NCI-H2081 (cell line): ENCODE measurements at regions not wholly inside any gene's neighbourhood (a gene's known extent, or its start where the extent isn't known, plus 50 kb on each side); places are given as distances from the start of the nearest gene placed in this dataset.
"Not testable (repeated sequence)": the region's sequence is repeated elsewhere in the genome, so short reads cannot be mapped to it uniquely, and the experiment has no call there.

Experiments
- DNase-seq, 2 experiments: peaks; one replicate each; lab custom pipeline; 2025; lab: John Stamatoyannopoulos, UW

- DNase-seq: no peak
These were observed 267.0 kb downstream of the MREG start for GRCh38 chr2:215746226-215746886.

- DNase-seq: no peak
These were observed 268.0 kb downstream of the MREG start for GRCh38 chr2:215745331-215745730.

DNA sequence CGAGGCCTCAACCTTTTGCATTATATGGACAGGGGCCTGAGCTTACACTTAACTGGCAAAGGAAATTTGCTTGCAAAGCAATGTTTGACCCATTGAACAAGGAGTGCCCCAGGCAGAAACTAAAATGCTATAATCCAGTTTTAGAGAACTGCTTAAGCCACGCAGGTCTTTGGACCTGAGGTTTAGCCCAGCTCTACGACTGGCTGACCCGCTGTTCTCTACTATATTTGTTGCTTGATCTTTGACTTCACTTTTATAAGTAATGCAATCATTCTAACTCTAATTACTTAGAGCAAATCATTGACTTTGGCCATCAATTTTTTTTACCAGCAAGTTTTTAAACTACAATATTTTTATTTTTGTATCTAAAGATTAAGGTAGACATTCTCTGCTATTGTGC, 268.8 kb downstream of the MREG start:
- DNase-seq: no peak

DNA sequence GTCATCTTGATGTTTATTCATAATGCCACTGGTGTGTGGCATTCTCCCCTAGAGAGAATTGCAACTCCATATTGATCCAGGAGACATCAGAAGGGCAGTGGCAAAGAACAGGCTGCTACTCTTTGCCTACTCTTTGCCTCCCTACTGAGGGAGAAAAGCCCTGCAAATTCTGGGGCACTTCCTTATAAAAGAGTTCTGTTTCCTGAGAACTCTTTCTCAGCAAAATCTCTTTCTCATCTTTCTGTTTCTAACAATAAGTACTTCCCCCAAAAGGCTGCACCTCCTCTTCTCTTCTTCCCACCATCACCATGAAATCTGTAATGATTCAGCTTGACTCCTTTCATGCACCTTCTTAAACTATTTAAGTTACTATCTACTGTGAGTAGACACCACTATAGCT, 270.3 kb downstream of the MREG start:
- no peak for DNase-seq

- no peak for DNase-seq
These were observed 271.3 kb downstream of the MREG start for GRCh38 chr2:215742021-215742420.

- DNase-seq: no peak
These were observed 273.3 kb downstream of the MREG start for GRCh38 chr2:215740071-215740470.

DNA sequence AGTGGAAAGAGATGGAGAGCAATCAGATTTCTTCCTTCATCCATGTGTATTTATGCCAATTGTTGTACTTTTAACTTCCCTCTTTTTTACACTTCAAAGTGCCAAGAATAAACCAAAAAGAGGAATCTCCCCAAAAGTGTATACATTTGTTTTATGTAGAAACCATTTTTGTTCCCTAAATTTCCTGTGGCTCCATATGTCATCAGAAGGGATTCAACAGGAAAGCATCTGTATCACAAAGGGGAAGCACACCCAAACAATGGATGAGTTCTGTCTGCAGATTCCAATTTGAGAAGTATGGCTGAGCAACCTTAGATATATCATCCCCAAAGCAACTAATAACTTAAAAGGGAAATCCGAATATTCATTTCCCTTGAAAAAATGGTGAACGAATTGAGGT, 275.0 kb downstream of the MREG start:
- DNase-seq: no peak

DNA sequence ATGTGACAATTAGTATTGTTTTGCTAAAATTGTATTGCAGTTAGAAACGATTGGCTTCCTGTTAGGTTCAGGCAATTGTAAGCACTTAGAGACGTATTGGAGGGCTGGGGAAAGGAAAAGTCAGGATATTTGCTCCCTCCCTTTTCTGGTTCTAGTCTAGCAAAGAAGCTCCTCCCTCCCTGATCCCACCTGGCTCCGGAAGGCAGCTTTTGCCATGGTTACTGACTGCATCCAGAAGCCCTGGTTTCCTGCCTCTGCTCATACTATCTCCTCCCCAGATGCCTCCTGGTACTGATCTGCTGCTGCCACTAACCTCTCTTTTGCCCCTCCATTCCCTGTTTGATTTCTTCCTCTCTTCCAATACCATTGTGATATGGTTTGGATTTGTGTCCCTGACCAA, 275.9 kb downstream of the MREG start:
- peak in 1 of 2 experiments; percentile 3 for DNase-seq

DNA sequence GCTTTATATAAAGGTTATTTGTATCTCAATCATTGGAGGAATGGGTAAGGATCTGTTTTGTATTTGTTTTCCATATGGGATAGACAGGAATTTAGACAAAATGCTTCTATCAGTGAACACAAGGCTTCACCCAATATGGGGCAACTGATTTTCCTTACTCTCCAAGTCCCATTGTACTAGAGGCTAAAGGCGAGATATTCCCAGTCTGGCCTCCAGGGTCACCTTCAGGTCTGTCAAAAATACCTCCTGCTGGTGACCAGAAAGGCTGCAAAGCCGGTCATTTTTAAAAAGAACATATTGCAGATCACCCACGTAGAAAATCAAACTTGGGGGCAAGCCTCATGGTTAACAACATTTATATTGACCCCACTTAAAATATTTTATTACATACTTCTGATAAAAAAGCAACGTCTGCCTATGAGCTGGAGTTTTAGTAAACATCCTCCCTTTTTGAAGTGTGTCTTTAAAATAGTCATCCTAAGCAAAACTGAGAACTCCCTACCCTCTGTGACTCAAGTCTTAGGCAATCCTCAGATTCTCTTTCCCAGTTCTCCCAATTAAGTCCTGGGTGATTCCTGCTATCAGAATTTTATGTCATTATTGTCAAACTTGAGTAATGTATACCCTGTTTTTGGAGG, 276.6 kb downstream of the MREG start:
- DNase-seq: no peak

GRCh38 chr2:215731108-215731658, 282.2 kb downstream of the MREG start:
- DNase-seq: no peak

DNA sequence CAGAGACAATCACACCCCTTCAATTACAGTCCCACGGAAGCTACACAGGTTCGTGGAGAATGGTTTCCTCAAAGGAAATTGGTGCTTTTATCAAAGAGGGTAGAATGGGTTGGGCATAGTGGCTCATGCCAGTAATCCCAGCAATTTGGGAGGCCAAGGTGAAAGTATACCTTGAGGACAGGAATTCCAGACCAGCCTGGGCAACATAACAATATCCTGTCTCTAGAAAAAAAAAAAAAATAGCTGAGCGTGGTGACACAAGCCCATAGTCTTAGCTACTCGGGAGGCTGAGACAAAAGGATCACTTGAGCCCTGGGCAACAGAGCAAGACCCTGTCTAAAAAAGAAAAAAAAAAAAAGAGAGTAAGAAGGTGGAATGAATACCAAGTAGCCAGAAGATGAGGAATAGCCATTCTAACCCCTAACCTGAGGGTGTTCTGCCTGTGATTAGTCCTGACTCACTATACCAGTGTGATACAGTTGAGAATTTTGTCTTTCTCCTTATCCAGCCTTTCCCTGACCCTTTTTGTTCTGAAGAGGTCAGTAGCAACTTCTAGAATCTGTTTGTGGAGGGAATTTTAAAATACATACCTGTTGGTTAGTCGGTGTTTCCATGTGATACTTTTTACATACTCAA, 283.2 kb downstream of the MREG start:
- DNase-seq: no peak

DNA sequence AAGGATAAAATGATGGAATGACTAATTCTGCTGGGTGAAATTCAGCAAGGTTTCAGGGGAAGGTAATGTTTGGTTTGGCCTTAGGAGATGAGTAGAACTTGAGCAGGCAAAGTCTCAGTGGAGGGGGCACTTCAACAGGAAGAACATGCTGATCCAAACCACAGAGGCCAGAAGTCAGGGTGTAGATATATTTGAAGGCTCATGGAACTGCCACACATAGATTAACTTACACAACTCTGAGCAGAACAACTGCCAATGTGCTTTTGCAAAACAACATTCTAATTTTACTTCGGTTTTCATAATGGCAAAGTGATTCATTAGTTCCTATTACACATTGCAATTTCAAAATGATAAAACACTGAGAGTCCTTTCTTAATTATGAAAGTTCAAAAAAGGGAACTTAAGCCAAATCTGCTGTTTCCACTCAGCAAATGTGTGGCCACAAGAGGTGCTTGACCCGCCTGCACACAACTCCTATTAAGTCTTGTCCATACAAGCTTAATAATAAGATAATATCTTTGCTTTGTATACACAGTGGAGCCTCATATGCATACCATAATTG, 284.8 kb downstream of the MREG start:
- DNase-seq: no peak

GRCh38 chr2:215727507-215728503, 285.5 kb downstream of the MREG start:
- no peak for DNase-seq

DNA sequence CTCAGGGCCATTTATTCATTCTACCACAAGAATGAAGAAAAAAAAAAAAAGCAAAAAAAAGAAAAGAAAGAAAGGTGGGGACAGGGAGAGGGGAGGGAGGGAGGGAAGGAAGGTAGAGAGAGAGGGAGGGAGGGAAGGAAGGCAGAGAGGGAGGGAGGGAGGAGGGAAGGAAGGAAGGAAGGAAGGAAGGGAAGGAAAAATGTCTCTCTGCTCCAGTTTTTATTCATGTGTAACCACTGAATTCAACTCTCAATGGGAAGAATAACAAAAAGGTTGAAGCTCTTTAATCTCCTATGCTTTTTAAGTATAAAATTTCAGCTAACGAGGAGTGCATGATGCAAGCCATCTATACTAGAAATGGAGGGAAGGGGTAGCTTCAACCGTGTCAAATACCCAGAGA, 287.3 kb downstream of the MREG start:
- DNase-seq: no peak

GRCh38 chr2:215724146-215724545, 288.3 kb upstream of the FN1 start:
- no peak for DNase-seq

- DNase-seq: no peak
These were observed 287.8 kb upstream of the FN1 start for GRCh38 chr2:215723631-215724011.

DNA sequence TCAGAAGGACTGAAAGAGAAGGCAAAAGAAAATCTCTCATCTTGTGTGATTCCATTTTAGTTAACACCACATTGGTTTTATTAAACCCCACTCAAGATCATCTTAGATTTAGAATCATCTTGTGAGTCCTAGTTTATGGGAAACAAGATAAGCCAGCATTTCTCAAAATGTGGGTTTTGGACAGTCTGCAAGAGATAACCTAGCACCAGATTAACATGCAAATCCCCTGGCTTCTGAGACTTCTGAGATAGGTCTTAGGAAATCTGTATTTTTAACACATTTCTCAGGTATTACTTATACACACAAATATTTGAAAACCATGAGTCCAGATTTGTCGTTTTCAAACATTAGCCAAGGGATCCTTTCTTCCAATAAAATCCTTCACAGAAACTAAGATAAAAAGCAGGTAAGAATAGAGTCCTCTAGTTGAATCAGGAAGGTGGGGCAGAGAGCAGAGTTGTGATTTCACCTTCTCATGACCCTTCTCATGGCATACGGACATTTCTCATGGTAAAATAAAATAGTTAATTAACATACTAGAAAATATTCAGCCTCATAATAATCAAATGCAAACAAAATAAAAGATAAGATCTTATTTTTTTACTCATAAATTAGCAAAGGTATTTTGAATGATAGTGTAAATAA, 287.2 kb upstream of the FN1 start:
- no peak for DNase-seq

GRCh38 chr2:215722125-215722524, 286.3 kb upstream of the FN1 start:
- no peak for DNase-seq

GRCh38 chr2:215721515-215721914, 285.6 kb upstream of the FN1 start:
- DNase-seq: not testable (repeated sequence)

DNA sequence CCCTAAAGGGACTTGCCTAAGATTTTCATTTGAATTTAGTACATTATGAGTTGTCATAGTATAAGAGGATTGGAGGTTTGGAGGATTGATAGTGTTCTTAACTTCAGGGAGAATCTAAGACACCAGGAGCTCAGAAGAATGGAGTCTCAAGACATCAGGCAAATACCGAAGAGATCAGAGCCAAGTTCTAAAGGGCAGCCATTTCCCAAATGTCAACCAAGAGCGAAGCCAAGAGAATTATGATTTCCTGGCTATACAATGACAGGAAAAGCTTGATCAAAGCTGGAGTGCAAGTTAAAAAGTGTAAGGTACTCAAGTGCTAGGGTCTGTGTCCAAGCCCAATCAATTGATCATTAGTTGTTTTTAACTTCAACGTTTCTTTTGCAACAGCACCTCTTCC, 283.0 kb upstream of the FN1 start:
- DNase-seq: no peak

DNA sequence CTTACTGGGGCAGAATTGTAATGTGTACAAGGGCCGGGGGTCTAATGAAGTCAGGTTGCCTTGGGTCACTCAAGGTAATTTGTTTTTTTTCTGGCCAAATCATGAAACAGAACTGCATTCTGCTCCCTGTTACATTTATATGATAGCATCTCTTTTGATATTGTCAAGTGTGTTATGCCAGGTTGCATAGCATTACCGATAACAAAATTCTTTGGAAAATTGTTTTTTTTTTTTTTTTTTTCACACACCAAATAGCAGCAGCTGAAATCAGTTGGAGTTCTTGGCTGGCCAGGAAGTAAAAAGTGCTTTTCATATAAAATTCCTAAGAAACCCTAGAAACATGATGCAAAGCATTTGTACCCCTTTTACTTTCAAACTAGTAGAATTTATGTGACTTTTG, 282.6 kb upstream of the FN1 start:
- DNase-seq: no peak
